ENCODE measurements at regions not wholly inside any gene's neighbourhood (a gene's known extent, or its start where the extent isn't known, plus 50 kb on each side); places are given as distances from the start of the nearest gene placed in this dataset.

DNA sequence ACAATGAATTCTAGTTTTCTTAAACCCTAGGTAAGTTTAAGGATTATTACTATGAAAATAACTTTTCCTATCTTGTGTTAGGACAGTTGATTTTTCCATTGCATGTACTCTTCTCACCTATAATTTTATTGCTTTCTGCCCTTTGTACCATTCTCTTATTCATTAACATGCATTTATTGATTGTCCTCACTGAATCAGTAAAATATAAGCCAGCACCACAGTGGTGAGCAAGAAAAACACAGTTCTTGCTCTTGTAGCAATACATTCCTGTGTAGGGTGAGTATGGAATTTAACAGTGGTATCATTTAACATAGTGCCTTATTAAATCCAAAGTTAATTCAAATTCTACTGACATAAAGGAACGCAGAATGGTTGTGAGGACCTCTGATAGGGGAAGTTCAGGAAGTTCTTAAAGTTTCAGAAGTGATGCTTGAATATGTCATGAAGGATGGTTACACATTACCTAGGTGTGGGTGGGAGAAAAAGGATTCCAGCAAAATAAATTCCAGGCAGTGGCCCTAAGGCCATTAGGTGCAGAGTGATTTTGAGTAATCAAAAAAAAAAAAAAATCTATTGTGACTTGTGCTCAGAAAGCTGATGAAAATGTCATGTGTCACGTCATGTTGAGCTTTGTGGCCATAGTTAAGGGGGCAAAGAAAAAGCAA, 104.7 kb upstream of the DSEL start:
- TF ChIP-seq CTCF (IDR thresholded peaks at IDR 0.05; ENCODE audit: low read length) (no peak), EZH2 (IDR thresholded peaks at IDR 0.05; ENCODE audit: borderline replicate concordance, low read length) (no peak)
- Histone ChIP-seq H3K9me2 (ENCODE audit: low read depth, low read length) (no peaks in the 10 kb centered on the region), H3K9ac (ENCODE audit: low read length) (no peak overlapping the region), H4K20me1 (ENCODE audit: insufficient read depth, low read length) (no peaks in the 10 kb centered on the region), H3K79me2 (ENCODE audit: insufficient read depth, low read length) (no peaks in the 10 kb centered on the region), H3K4me1 (ENCODE audit: insufficient read depth, low read length, severe bottlenecking) (no peaks in the 10 kb centered on the region), H3K27ac (ENCODE audit: low read depth, low read length, poor library complexity, severe bottlenecking) (no peak overlapping the region), H3K4me2 (ENCODE audit: low read length) (no peak overlapping the region), H3K4me3 (ENCODE audit: low read depth, low read length, poor library complexity, severe bottlenecking) (no peak overlapping the region), H3K36me3 (ENCODE audit: insufficient read depth, low read length) (no peaks in the 10 kb centered on the region), H3F3A (ENCODE audit: insufficient read depth, low read length) (no peaks in the 10 kb centered on the region), H3K27me3 (ENCODE audit: insufficient read depth, low read length) (no peaks in the 10 kb centered on the region), H2AFZ (ENCODE audit: low read length) (no peak overlapping the region), H3K9me3 (ENCODE audit: low read length) (no peaks in the 10 kb centered on the region)

DNA sequence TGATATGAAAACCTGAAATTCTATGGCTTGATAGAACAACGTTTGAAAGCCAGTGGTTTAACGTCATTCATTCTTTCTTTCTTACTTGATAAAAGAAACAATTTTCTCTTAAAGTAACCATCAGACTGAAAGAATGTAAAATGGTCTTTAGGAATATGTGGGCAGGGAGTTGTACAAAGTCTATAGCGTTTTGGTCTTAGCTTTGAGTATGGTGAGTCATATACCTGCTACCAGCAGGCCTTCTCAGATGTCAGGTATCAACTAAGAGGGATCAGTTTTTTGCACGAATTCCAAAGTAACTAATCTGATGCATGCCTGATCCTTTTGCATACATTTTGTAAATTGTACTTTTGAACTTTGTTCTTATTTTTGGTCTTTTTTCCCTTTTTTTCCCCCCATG, 101.5 kb upstream of the DSEL start:
- H3K4me3 ChIP-seq (ENCODE audit: low read depth, low read length, poor library complexity, severe bottlenecking): no peak overlapping the region
- H3K27me3 ChIP-seq (ENCODE audit: insufficient read depth, low read length): no peaks in the 10 kb centered on the region
- no peaks in the 10 kb centered on the region for H3K9me2 ChIP-seq (ENCODE audit: low read depth, low read length)
- no peak overlapping the region for H3K27ac ChIP-seq (ENCODE audit: low read depth, low read length, poor library complexity, severe bottlenecking)
- no peaks in the 10 kb centered on the region for H4K20me1 ChIP-seq (ENCODE audit: insufficient read depth, low read length)
- no peaks in the 10 kb centered on the region for H3K9me3 ChIP-seq (ENCODE audit: low read length)
- no peak overlapping the region for H3K9ac ChIP-seq (ENCODE audit: low read length)
- H3K79me2 ChIP-seq (ENCODE audit: insufficient read depth, low read length): no peaks in the 10 kb centered on the region
- no peak for TF ChIP-seq CTCF (IDR thresholded peaks at IDR 0.05; ENCODE audit: low read length)
- TF ChIP-seq EZH2 (IDR thresholded peaks at IDR 0.05; ENCODE audit: borderline replicate concordance, low read length): no peak
- no peaks in the 10 kb centered on the region for H3K36me3 ChIP-seq (ENCODE audit: insufficient read depth, low read length)
- no peak overlapping the region for H2AFZ ChIP-seq (ENCODE audit: low read length)
- H3K4me2 ChIP-seq (ENCODE audit: low read length): no peak overlapping the region
- H3F3A ChIP-seq (ENCODE audit: insufficient read depth, low read length): no peaks in the 10 kb centered on the region
- H3K4me1 ChIP-seq (ENCODE audit: insufficient read depth, low read length, severe bottlenecking): no peaks in the 10 kb centered on the region

DNA sequence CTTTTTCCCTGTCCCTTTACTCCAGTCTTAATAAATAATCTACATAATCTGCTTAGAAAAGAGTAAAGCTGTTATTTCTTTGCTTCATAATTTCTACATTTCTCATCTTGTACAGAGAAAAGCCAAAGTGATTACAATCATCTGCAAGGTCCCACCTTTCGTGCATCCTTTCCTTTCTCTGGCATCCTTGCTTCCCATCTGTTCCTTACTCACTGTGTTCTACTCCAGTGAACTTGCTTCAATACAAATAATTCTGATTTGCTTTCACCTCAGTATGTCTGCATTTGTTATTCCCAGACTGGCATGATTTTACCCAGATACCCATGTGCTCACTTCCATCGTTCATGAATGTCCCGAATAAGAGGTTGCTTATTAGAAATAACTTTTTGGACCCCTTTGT, 99.4 kb upstream of the DSEL start:
- H3K4me1 ChIP-seq (ENCODE audit: insufficient read depth, low read length, severe bottlenecking): no peaks in the 10 kb centered on the region
- H3K4me2 ChIP-seq (ENCODE audit: low read length): no peak overlapping the region
- no peaks in the 10 kb centered on the region for H3K9me3 ChIP-seq (ENCODE audit: low read length)
- TF ChIP-seq CTCF (IDR thresholded peaks at IDR 0.05; ENCODE audit: low read length) (no peak), EZH2 (IDR thresholded peaks at IDR 0.05; ENCODE audit: borderline replicate concordance, low read length) (no peak)
- H3K9me2 ChIP-seq (ENCODE audit: low read depth, low read length): no peaks in the 10 kb centered on the region
- no peaks in the 10 kb centered on the region for H3K36me3 ChIP-seq (ENCODE audit: insufficient read depth, low read length)
- H3K79me2 ChIP-seq (ENCODE audit: insufficient read depth, low read length): no peaks in the 10 kb centered on the region
- no peaks in the 10 kb centered on the region for H4K20me1 ChIP-seq (ENCODE audit: insufficient read depth, low read length)
- H3K27me3 ChIP-seq (ENCODE audit: insufficient read depth, low read length): no peaks in the 10 kb centered on the region
- H2AFZ ChIP-seq (ENCODE audit: low read length): no peak overlapping the region
- H3F3A ChIP-seq (ENCODE audit: insufficient read depth, low read length): no peaks in the 10 kb centered on the region
- no peak overlapping the region for H3K9ac ChIP-seq (ENCODE audit: low read length)
- H3K4me3 ChIP-seq (ENCODE audit: low read depth, low read length, poor library complexity, severe bottlenecking): no peak overlapping the region
- no peak overlapping the region for H3K27ac ChIP-seq (ENCODE audit: low read depth, low read length, poor library complexity, severe bottlenecking)

Measured in OCI-LY1 (cell line).